CD4-positive, alpha-beta memory T cell (primary cell): ENCODE measurements at regions not wholly inside any gene's neighbourhood (a gene's known extent, or its start where the extent isn't known, plus 50 kb on each side); places are given as distances from the start of the nearest gene placed in this dataset.

ENCODE experiments used
- CTCF ChIA-PET: fragments of 350-600 bp; sonication (Branson Sonifier 250); formaldehyde crosslinking; loops from one replicate; lab custom pipeline; 2021; ENCODE audit warnings: inconsistent platforms; ENCODE audit not compliant: partially characterized antibody; lab: Charles Lee
- POLR2A ChIA-PET: fragments of 350-600 bp; sonication (Branson Sonifier 250); formaldehyde crosslinking; loops from one replicate; lab custom pipeline; 2021; ENCODE audit not compliant: partially characterized antibody; lab: Charles Lee
- DNase-seq, 5 donors: peaks; one replicate each; pipeline versions ENCODE4 v3.0.0 to v3.0.0-alpha.2; 2020 to 2022; ENCODE audit warnings: mixed read lengths in 1 of 5
- H3K27ac ChIP-seq: one replicate; pipeline ENCODE4 v1.7.0; 2013; ENCODE audit warnings: low read depth, low read length
- H3K27me3 ChIP-seq: 2 replicates; pipeline ENCODE4 v1.7.0; 2013; ENCODE audit warnings: mild to moderate bottlenecking, low read length, moderate library complexity; ENCODE audit not compliant: insufficient read depth
- H3K36me3 ChIP-seq: 2 replicates; pipeline ENCODE4 v1.7.0; 2013; ENCODE audit warnings: mild to moderate bottlenecking, low read length, moderate library complexity; ENCODE audit not compliant: insufficient read depth
- H3K4me1 ChIP-seq: 2 replicates; pipeline ENCODE4 v1.7.0; 2013; ENCODE audit warnings: mild to moderate bottlenecking, low read length, moderate library complexity; ENCODE audit not compliant: insufficient read depth
- H3K4me3 ChIP-seq, 2 donors: one replicate each; pipeline ENCODE4 v1.7.0; 2013; ENCODE audit warnings: low read length in 2 of 2, mild to moderate bottlenecking in 1 of 2
- H3K9me3 ChIP-seq, 2 donors: one replicate each; pipeline ENCODE4 v1.7.0; 2013; ENCODE audit warnings: low read length in 2 of 2, control low read depth in 1 of 2; ENCODE audit not compliant: control insufficient read depth in 1 of 2
- H3K27ac Mint-ChIP-seq, 7 donors: one replicate each; pipeline ENCODE4 v1.8.0; 2020 to 2021; ENCODE audit warnings: mixed read lengths in 7 of 7, mild to moderate bottlenecking in 6 of 7, inconsistent platforms in 3 of 7, moderate library complexity in 3 of 7
- H3K27me3 Mint-ChIP-seq, 2 donors: one replicate each; pipeline ENCODE4 v1.8.0; 2020 to 2021; ENCODE audit warnings: mixed read lengths in 2 of 2
- H3K36me3 Mint-ChIP-seq, 2 donors: one replicate each; pipeline ENCODE4 v1.8.0; 2020 to 2021; ENCODE audit warnings: mixed read lengths in 2 of 2, inconsistent platforms in 1 of 2, mild to moderate bottlenecking in 1 of 2
- H3K4me1 Mint-ChIP-seq, 4 donors: one replicate each; pipeline ENCODE4 v1.8.0; 2020 to 2021; ENCODE audit warnings: mixed read lengths in 4 of 4, mild to moderate bottlenecking in 1 of 4
- H3K4me3 Mint-ChIP-seq, 8 donors: one replicate each; pipeline ENCODE4 v1.8.0; 2020 to 2021; ENCODE audit warnings: mixed read lengths in 8 of 8, mild to moderate bottlenecking in 7 of 8, moderate library complexity in 6 of 8, inconsistent platforms in 3 of 8
- H3K9me3 Mint-ChIP-seq, 8 donors: one replicate each; pipeline ENCODE4 v1.8.0; 2020 to 2021; ENCODE audit warnings: mixed read lengths in 8 of 8, mild to moderate bottlenecking in 5 of 8, inconsistent platforms in 3 of 8, moderate library complexity in 1 of 8
- intact Hi-C: fragments of 100-400 bp; cut with micrococcal nuclease; formaldehyde crosslinking; loops from one replicate; pipeline ENCODE4 v1.15.1; 2023

- H3K4me3 ChIP-seq: no peak overlapping the region
- no peak overlapping the region for H3K27ac ChIP-seq
- ChIA-PET CTCF (no interaction called here), POLR2A (no interaction called here)
- Mint-ChIP-seq H3K9me3 (peaks cover 0 to 2% (median 0%) of the 10 kb centered on the region in 8 donors), H3K4me3 (no peak overlapping the region), H3K27ac (no peak overlapping the region), H3K4me1 (no peaks in the 10 kb centered on the region), H3K36me3 (no peaks in the 10 kb centered on the region), H3K27me3 (peaks cover 3 to 17% of the 10 kb centered on the region in 2 donors)
- no peaks in the 10 kb centered on the region for H3K36me3 ChIP-seq
- no peaks in the 10 kb centered on the region for H3K9me3 ChIP-seq
- no peaks in the 10 kb centered on the region for H3K27me3 ChIP-seq
- intact Hi-C loops: no loop called here
- H3K4me1 ChIP-seq: no peaks in the 10 kb centered on the region
- DNase-seq: no peak
Observed at GRCh38 chr1:232306269-232306961, 323.5 kb downstream of the SIPA1L2 start.

GRCh38 chr1:232305050-232305449 is 324.9 kb downstream of the SIPA1L2 start:
- Histone ChIP-seq H3K36me3 (no peaks in the 10 kb centered on the region), H3K9me3 (no peaks in the 10 kb centered on the region), H3K4me3 (no peak overlapping the region), H3K27me3 (no peaks in the 10 kb centered on the region), H3K27ac (no peak overlapping the region), H3K4me1 (no peaks in the 10 kb centered on the region)
- CTCF ChIA-PET: interaction anchor here (1.3 kb wide), 1 partner anchor 93 kb away, joined by 3 read pairs; no protein-coding TSS in a partner anchor
- POLR2A ChIA-PET: no interaction called here
- Mint-ChIP-seq H3K4me3 (no peak overlapping the region), H3K9me3 (peaks cover 0 to 2% (median 0%) of the 10 kb centered on the region in 8 donors), H3K4me1 (no peaks in the 10 kb centered on the region), H3K27me3 (peaks cover 4 to 18% of the 10 kb centered on the region in 2 donors), H3K27ac (no peak overlapping the region), H3K36me3 (no peaks in the 10 kb centered on the region)
- intact Hi-C loops: no loop called here
- no peak for DNase-seq

DNA sequence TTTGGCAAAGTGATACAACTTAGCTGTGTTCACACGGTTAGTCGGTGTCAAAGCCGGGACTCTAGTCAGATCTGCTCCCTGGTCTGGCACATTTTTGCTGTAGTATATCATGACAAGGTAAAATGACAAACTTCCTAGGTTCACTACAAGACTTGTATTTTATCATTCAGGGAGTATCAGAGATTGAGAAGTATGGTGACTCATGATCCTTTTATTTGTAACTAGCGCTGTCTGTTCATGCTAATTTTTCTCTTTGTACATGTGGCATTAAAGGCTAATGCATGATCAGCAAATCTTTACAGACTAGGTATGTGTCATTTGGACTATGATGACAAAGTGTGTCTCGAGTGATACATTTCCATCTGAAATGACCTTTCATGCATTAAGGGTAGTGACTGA is 326.7 kb downstream of the SIPA1L2 start:
- CTCF ChIA-PET: no interaction called here
- Histone ChIP-seq H3K9me3 (no peaks in the 10 kb centered on the region), H3K27me3 (no peaks in the 10 kb centered on the region), H3K27ac (no peak overlapping the region), H3K4me3 (no peak overlapping the region), H3K4me1 (no peaks in the 10 kb centered on the region), H3K36me3 (no peaks in the 10 kb centered on the region)
- H3K9me3 Mint-ChIP-seq: peaks cover 0 to 2% (median 0%) of the 10 kb centered on the region in 8 donors
- intact Hi-C loops: no loop called here
- peaks cover 6 to 15% of the 10 kb centered on the region in 2 donors for H3K27me3 Mint-ChIP-seq
- POLR2A ChIA-PET: no interaction called here
- DNase-seq: no peak
- H3K27ac Mint-ChIP-seq: no peak overlapping the region
- H3K36me3 Mint-ChIP-seq: no peaks in the 10 kb centered on the region
- H3K4me1 Mint-ChIP-seq: no peaks in the 10 kb centered on the region
- no peak overlapping the region for H3K4me3 Mint-ChIP-seq

- peaks cover 6 to 11% of the 10 kb centered on the region in 2 donors for H3K27me3 Mint-ChIP-seq
- Histone ChIP-seq H3K27ac (no peak overlapping the region), H3K27me3 (no peaks in the 10 kb centered on the region), H3K36me3 (no peaks in the 10 kb centered on the region), H3K4me3 (no peak overlapping the region), H3K4me1 (no peaks in the 10 kb centered on the region), H3K9me3 (no peaks in the 10 kb centered on the region)
- H3K9me3 Mint-ChIP-seq: peaks cover 0 to 2% (median 0%) of the 10 kb centered on the region in 8 donors
- no peaks in the 10 kb centered on the region for H3K4me1 Mint-ChIP-seq
- no peak for DNase-seq
- H3K36me3 Mint-ChIP-seq: no peaks in the 10 kb centered on the region
- H3K4me3 Mint-ChIP-seq: no peak overlapping the region
- no peak overlapping the region for H3K27ac Mint-ChIP-seq
- intact Hi-C loops: no loop called here
- POLR2A ChIA-PET: no interaction called here
- CTCF ChIA-PET: no interaction called here
Observed at GRCh38 chr1:232302376-232303221, 327.3 kb downstream of the SIPA1L2 start.

DNA sequence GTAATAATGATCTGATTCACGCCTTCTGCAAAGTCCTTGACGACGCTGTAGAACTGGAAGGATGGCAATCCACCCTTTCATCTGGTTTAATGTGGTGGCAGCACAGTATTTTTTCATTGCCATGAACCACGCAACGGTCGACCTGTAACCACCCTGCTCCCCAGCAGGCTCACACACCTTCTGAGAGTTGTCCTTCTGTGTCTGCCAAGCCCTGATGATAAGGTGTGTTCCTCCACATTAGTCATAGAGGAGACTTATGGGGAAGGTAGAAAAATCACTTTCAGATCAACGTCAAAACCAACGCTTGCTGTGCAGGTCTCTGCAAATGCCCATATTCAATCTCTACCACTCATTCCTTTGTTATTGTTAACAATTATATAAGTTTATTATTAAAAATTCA is 328.7 kb downstream of the SIPA1L2 start:
- H3K9me3 ChIP-seq: no peaks in the 10 kb centered on the region
- ChIA-PET CTCF (no interaction called here), POLR2A (no interaction called here)
- no peaks in the 10 kb centered on the region for H3K36me3 ChIP-seq
- no peaks in the 10 kb centered on the region for H3K27me3 ChIP-seq
- no peaks in the 10 kb centered on the region for H3K4me1 ChIP-seq
- H3K4me3 ChIP-seq: no peak overlapping the region
- Mint-ChIP-seq H3K9me3 (peaks cover 0 to 2% (median 0%) of the 10 kb centered on the region in 8 donors), H3K36me3 (no peaks in the 10 kb centered on the region), H3K4me1 (no peaks in the 10 kb centered on the region), H3K27ac (no peak overlapping the region), H3K4me3 (no peak overlapping the region), H3K27me3 (peaks cover 8 to 15% of the 10 kb centered on the region in 2 donors)
- H3K27ac ChIP-seq: no peak overlapping the region
- no peak for DNase-seq
- intact Hi-C loops: no loop called here

GRCh38 chr1:232300466-232300865 is 329.5 kb downstream of the SIPA1L2 start:
- Histone ChIP-seq H3K36me3 (no peaks in the 10 kb centered on the region), H3K9me3 (no peaks in the 10 kb centered on the region), H3K4me1 (no peaks in the 10 kb centered on the region), H3K4me3 (no peak overlapping the region), H3K27me3 (no peaks in the 10 kb centered on the region), H3K27ac (no peak overlapping the region)
- Mint-ChIP-seq H3K27ac (no peak overlapping the region), H3K4me3 (no peak overlapping the region), H3K9me3 (peaks cover 0 to 2% (median 0%) of the 10 kb centered on the region in 8 donors), H3K4me1 (no peaks in the 10 kb centered on the region), H3K36me3 (no peaks in the 10 kb centered on the region), H3K27me3 (peaks cover 9 to 17% of the 10 kb centered on the region in 2 donors)
- intact Hi-C loops: no loop called here
- POLR2A ChIA-PET: no interaction called here
- CTCF ChIA-PET: interaction anchor here (1.4 kb wide), 1 partner anchor 8 kb away, joined by 3 read pairs; no protein-coding TSS in a partner anchor
- no peak for DNase-seq

GRCh38 chr1:232296461-232296860 is 333.5 kb downstream of the SIPA1L2 start:
- Histone ChIP-seq H3K4me1 (no peaks in the 10 kb centered on the region), H3K36me3 (no peaks in the 10 kb centered on the region), H3K4me3 (no peak overlapping the region), H3K27ac (no peak overlapping the region), H3K27me3 (no peaks in the 10 kb centered on the region), H3K9me3 (no peaks in the 10 kb centered on the region)
- intact Hi-C loops: no loop called here
- ChIA-PET POLR2A (no interaction called here), CTCF (no interaction called here)
- Mint-ChIP-seq H3K9me3 (peaks cover 0 to 4% (median 0%) of the 10 kb centered on the region in 8 donors), H3K27ac (no peak overlapping the region), H3K27me3 (peaks cover 9 to 11% of the 10 kb centered on the region in 2 donors), H3K4me1 (peaks cover 0 to 4% (median 1%) of the 10 kb centered on the region in 4 donors), H3K36me3 (no peaks in the 10 kb centered on the region), H3K4me3 (no peak overlapping the region)
- DNase-seq: no peak
